Renal cortical epithelial cell (primary cell): ENCODE measurements at regions not wholly inside any gene's neighbourhood (a gene's known extent, or its start where the extent isn't known, plus 50 kb on each side); places are given as distances from the start of the nearest gene placed in this dataset.
"Not testable (repeated sequence)": the region's sequence is repeated elsewhere in the genome, so short reads cannot be mapped to it uniquely, and the experiment has no call there.

Experiments used
- DNase-seq: peaks from one replicate; pipeline ENCODE4 v3.0.0-alpha.2; 2011; ENCODE audit warnings: low read depth

- DNase-seq: peak; percentile 85
Observed at GRCh38 chr21:30104241-30104640, 62.4 kb downstream of the CLDN17 start.

- DNase-seq: peak; percentile 33
Observed at GRCh38 chr21:30102871-30103270, 63.7 kb downstream of the CLDN17 start.

DNA sequence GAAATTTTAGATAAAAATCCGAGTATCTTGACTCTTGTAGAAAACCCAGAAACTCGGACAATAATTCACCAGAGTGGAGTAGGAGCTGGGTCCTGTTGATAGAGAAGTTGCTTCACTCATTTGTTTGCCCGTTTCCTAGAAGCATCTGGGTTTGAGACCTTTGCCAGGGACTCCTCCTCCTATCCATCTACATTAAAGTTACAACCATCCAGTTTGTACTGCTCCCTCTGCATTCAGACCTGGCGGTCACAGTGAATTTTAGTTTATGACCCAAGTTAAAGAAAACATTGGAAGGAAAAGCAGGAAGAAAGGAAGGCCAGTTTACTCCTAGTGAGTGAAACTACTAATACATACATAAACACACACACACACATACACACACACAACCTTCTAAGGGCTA is 64.6 kb downstream of the CLDN17 start:
- DNase-seq: peak; percentile 2

- no peak for DNase-seq
Observed at GRCh38 chr21:30097791-30098190, 68.8 kb downstream of the CLDN17 start.

GRCh38 chr21:30083225-30083945 is 83.2 kb downstream of the CLDN17 start:
- DNase-seq: no peak

DNA sequence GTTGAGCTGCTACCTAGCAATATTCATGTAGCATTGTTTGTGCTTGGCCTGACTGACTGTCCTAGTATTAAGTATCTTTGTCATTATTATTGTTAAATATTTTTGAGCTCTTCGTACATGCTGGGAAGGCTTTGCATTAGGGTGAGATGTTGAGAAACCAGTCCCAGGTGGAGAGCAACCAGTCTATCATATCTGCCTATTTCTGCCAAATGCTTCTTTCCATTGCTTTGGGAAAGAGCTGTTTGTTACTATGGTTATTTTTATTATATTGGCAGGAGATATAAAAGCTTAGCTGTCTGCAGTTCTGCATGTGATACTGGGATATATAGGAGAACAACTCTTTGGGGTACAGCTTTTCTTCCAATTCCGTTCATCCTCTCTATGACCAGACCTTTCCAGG is 85.1 kb downstream of the CLDN17 start:
- no peak for DNase-seq

DNA sequence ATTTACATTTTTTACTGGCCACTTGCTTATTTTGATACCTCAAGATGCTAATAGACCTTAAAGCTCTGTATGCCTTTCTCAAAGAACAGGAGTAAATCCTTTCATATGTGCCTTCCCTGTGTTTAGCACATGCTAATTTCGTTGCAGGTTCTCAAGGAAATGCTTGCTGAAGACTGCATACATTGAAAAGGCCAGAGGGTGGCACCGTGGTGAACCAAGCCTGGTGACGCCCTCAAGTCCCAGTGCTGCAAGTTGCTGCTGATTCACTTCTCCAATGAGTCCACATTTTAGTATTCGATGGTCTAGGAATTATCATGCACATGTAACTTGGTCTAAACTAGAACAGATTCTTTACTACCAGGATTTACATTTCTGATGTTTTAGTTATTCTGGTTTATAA is 94.1 kb downstream of the CLDN17 start:
- peak; percentile 43 for DNase-seq

GRCh38 chr21:30058928-30059327 is 107.7 kb downstream of the CLDN17 start:
- DNase-seq: no peak

DNA sequence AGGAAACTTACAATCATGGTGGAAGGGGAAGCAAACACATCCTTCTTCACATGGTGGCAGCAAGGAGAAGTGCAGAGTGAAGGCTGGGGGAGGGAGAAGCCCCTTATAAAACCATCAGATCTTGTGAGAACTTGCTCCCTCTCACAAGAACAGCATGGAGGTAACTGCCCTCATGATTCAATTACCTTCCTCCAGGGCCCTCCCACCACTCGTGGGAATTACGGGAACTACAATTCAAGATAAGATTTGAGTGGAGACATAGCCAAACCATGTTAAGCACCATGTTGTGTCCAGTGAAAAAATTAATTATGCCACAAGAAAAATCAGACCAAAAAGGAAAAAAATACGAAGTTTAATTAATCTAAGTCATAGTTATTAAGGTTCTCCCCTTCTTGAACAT is 109.5 kb downstream of the CLDN17 start:
- no peak for DNase-seq

DNA sequence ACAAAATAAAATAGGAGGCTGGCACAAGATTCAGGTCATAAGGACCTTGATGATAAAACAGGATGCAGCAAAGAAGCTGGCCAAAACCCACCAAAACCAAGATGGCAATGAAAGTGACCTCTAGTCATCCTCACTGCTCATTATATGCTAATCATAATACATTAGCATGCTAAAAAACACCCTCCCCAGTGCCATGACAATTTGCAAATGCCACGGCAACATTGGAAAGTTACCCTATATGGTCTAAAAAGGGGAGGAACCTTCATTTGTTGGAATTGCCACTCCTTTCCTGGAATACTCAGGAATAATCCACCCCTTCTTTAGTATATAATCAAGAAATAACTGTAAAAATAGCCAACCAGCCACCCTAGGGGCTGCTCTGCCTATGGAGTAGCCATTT is 108.8 kb upstream of the GRIK1 start:
- no peak for DNase-seq

DNA sequence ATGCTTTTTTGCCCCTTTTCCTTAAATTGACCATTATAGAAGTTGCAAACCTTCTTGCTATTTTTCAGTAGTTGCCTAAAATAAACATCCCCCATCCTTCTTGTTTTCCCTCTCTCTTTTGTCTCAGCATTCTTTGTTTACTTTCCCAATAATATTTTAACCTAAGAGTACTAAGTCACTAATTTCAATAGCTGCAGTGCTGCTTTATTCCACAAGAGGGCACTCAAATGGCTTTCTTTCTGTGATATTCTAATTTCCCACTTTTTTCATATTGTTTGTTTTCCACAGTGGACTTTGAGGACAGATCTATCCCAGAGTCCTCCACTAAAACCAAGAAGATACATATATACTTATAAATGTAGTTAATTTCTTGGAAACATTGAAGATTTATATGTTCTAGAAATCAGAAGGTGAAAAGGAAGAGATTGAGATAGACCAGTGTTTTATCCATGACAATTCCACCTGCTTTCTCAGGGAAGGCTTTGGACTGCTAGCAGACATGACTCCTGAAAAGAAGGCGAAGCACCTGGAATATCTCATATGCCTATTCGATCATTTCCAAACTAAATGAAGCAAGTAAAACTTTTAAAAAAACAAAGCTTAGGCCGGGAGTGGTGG is 104.8 kb upstream of the GRIK1 start:
- peak; percentile 7 for DNase-seq

- no peak for DNase-seq
Observed at GRCh38 chr21:30042443-30042842, 102.6 kb upstream of the GRIK1 start.

DNA sequence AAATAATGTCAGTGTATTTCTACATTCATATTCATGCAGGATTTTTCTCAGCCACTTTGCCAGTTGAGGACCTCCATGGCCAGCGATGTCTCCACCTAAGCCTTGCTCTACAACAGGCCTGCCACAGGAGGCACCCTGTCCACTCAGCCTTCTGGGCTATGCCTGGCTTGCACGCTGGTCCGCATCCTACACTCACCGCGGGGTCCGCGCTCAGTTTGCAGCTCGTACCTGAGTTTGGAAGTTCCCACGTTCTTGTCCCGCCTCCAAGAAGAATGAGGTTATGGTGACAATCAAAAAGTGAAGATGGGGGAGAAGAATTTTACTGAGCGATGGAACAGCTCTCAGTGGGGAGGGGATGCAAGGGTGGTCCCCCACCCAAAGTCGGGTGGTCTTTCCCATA is 93.6 kb upstream of the GRIK1 start:
- no peak for DNase-seq

- DNase-seq: no peak
Observed at GRCh38 chr21:30030416-30030815, 90.6 kb upstream of the GRIK1 start.

DNA sequence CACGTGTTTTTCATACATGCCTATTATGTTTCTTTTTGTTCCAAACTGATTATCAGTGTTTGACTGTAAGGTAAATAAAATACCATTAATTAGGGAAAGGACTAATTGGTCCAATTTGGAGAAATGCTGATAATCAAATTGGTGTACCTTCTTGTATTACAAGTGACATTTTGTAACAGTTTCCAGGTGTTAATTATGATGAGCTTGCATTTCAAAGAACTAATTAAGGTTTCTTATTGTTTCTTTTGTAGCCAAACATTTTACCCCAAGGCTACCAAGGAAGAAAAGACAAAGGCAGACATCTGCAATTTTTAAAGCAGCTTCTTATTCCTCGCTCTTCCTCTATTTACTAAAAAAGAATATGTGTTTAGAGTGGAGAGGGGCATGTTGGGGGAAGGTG is 88.7 kb upstream of the GRIK1 start:
- no peak for DNase-seq

GRCh38 chr21:30027986-30028385 is 88.2 kb upstream of the GRIK1 start:
- no peak for DNase-seq

- not testable (repeated sequence) for DNase-seq
Observed at GRCh38 chr21:30023056-30023455, 83.3 kb upstream of the GRIK1 start.

DNA sequence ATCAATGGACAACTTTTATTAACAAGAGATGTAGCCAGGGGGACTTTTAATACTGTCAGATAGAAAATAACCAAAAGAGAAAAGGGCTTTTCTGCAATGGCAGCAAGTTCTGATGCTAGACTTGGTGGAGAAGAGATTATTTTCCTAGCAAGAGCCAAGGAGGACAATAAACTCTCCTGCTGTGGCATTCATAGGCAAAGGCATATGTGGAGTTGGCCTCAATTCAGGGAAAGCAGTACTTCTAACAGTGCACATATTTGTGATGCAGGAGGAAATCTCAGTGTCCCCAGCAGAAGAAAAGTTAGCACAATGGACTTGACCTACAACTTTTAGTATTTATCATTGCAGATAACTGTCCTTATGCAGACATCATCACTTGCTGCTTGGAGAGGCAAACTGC is 75.1 kb upstream of the GRIK1 start:
- no peak for DNase-seq

DNA sequence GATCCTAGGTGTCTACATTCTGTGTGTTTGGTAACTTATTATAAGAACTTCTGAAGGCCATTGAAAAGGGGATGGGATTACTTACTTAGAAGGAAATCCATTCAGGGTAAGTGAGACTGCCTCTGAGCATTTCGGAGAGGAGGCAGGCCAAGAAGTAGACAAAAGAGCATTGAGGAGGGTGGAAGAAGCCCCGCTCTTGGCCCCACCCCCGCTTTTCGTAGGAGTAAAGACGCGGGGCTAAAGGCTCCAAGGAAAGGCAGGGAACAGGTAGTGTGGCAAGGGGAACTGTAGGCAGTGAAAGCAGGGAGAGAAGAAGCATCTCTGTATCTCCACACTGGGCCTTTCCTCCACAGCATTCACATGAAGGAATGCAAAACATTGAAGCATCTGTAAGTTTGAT is 51.8 kb upstream of the GRIK1 start:
- no peak for DNase-seq

DNA sequence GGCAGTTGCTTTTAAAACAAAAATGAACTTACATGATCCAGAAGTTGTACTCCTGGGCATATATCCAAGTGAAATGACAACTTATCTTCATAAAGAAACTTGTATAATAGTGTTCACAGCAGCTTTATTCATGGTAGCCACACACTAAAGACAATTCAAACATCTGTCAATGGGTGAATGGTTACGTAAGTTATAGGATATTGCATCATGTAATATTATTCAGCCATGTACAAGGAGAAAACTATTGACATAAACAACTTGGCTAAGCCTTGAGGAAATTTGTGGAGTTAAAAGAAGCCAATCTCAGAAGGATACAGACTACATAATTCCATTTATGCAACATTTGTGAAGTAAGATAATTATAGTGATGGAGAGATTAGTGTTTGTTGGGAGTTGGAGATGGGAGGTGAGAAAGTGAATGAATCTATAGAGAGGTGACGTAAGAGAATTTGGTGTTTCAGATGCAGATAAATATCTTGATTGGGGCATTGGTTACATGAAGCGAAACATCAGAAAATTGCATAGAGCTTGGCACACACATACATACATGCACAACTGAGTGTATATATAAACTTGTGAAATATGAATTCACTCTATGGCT is 49.9 kb upstream of the GRIK1 start:
- DNase-seq: no peak
